IMR-90 (cell line): ENCODE measurements at regions not wholly inside any gene's neighbourhood (a gene's known extent, or its start where the extent isn't known, plus 50 kb on each side); places are given as distances from the start of the nearest gene placed in this dataset.

Experiments
- ATAC-seq: fragments of 200-7000 bp; cut with Tn5 transposase; 2 replicates; pipeline ENCODE4 v1.9.1; 2020; ENCODE audit warnings: low read depth, mild to moderate bottlenecking, moderate library complexity
- BruUV-seq: library from RNA; stranded (reverse); fragments of 400-500 nt; replicated peaks from 2 replicates; lab custom pipeline; 2021; lab: Mats Ljungman, UMichigan
- CTCF ChIA-PET: fragments of 300-600 bp; formaldehyde crosslinking; extraction: SDS; loops from one replicate; lab custom pipeline; 2021; ENCODE audit warnings: antibody characterized with exemption; lab: Yijun Ruan, JAX
- POLR2A ChIA-PET: fragments of 300-600 bp; sonication (Branson Sonifier 250); formaldehyde crosslinking; loops from one replicate; lab custom pipeline; 2022; ENCODE audit warnings: antibody characterized with exemption; ENCODE audit not compliant: unreplicated experiment; lab: Charles Lee
- DNase-seq: peaks from one replicate; pipeline ENCODE4 v3.0.0; 2013
- H2AFZ ChIP-seq: replicated peaks from 2 replicates; pipeline ENCODE3; 2013; ENCODE audit warnings: low read length, mild to moderate bottlenecking; ENCODE audit not compliant: poor library complexity
- H2AK5ac ChIP-seq: 2 replicates; pipeline ENCODE4 v1.6.1; 2013; ENCODE audit warnings: low read depth, low read length, inconsistent platforms
- H2AK9ac ChIP-seq: replicated peaks from 2 replicates; pipeline ENCODE3; 2013; ENCODE audit warnings: mild to moderate bottlenecking, low read depth, low read length, moderate library complexity; ENCODE audit not compliant: poor library complexity
- H2BK120ac ChIP-seq: 2 replicates; pipeline ENCODE4 v1.6.1; 2013; ENCODE audit warnings: low read depth, low read length, inconsistent platforms
- H2BK15ac ChIP-seq: 3 replicates; pipeline ENCODE4 v1.6.1; 2013; ENCODE audit warnings: low read depth, low read length, inconsistent platforms
- H2BK20ac ChIP-seq: 2 replicates; pipeline ENCODE4 v1.6.1; 2013; ENCODE audit warnings: low read depth, mild to moderate bottlenecking, inconsistent platforms, low read length, moderate library complexity
- H2BK5ac ChIP-seq: 2 replicates; pipeline ENCODE4 v1.6.1; 2013; ENCODE audit warnings: mild to moderate bottlenecking, low read depth, low read length, inconsistent platforms; ENCODE audit not compliant: poor library complexity, severe bottlenecking
- H3K14ac ChIP-seq: replicated peaks from 2 replicates; pipeline ENCODE4 v1.6.1; 2013; ENCODE audit warnings: low read depth, low read length, inconsistent platforms
- H3K18ac ChIP-seq: 2 replicates; pipeline ENCODE4 v1.6.1; 2013; ENCODE audit warnings: low read depth, low read length, control low read depth
- H3K23ac ChIP-seq: 2 replicates; pipeline ENCODE4 v1.6.1; 2013; ENCODE audit warnings: low read depth, low read length, inconsistent platforms
- H3K27ac ChIP-seq: 2 replicates; pipeline ENCODE4 v1.5.1; 2013; ENCODE audit warnings: mild to moderate bottlenecking, control low read depth, low read length; ENCODE audit not compliant: insufficient read depth
- H3K27me3 ChIP-seq: 2 replicates; pipeline ENCODE4 v1.6.1; 2013; ENCODE audit warnings: low read length; ENCODE audit not compliant: control insufficient read depth, insufficient read depth
- H3K36me3 ChIP-seq: 2 replicates; pipeline ENCODE4 v1.6.1; 2013; ENCODE audit warnings: low read length, mixed read lengths; ENCODE audit not compliant: control insufficient read depth, insufficient read depth
- H3K4ac ChIP-seq: 2 replicates; pipeline ENCODE4 v1.6.1; 2013; ENCODE audit warnings: low read depth, low read length, inconsistent platforms
- H3K4me1 ChIP-seq: 2 replicates; pipeline ENCODE4 v1.6.1; 2013; ENCODE audit warnings: low read length, mixed read lengths; ENCODE audit not compliant: control insufficient read depth, insufficient read depth
- H3K4me2 ChIP-seq: 2 replicates; pipeline ENCODE4 v1.6.1; 2013; ENCODE audit warnings: low read depth, mild to moderate bottlenecking, control low read depth, low read length, moderate library complexity
- H3K4me3 ChIP-seq: 2 replicates; pipeline ENCODE4 v1.5.1; 2013; ENCODE audit warnings: low read depth, mild to moderate bottlenecking, control low read depth, low read length, moderate library complexity; ENCODE audit not compliant: insufficient read depth
- H3K56ac ChIP-seq: 2 replicates; pipeline ENCODE4 v1.6.1; 2013; ENCODE audit warnings: low read length, inconsistent platforms; ENCODE audit not compliant: insufficient read depth; ENCODE audit errors: extremely low read depth
- H3K79me1 ChIP-seq, 2 experiments: 2 replicates each; pipeline ENCODE4 v1.6.1; 2013; ENCODE audit warnings: low read length in 2 of 2, inconsistent platforms in 1 of 2, low read depth in 1 of 2
- H3K9ac ChIP-seq: 2 replicates; pipeline ENCODE4 v1.6.1; 2013; ENCODE audit warnings: low read depth, low read length, control low read depth
- H3K9me1 ChIP-seq: 2 replicates; pipeline ENCODE4 v1.6.1; 2013; ENCODE audit warnings: low read length, inconsistent platforms; ENCODE audit not compliant: insufficient read depth
- H3K9me3 ChIP-seq: 2 replicates; pipeline ENCODE4 v1.6.1; 2013; ENCODE audit warnings: low read length; ENCODE audit not compliant: control insufficient read depth, insufficient read depth
- H4K20me1 ChIP-seq: 2 replicates; pipeline ENCODE4 v1.6.1; 2013; ENCODE audit warnings: low read length, inconsistent platforms; ENCODE audit not compliant: insufficient read depth
- H4K5ac ChIP-seq: 2 replicates; pipeline ENCODE4 v1.6.1; 2013; ENCODE audit warnings: mild to moderate bottlenecking, low read depth, low read length, control low read depth
- H4K8ac ChIP-seq, 2 experiments: 2 replicates each; pipeline ENCODE4 v1.6.1; 2013; ENCODE audit warnings: low read depth in 2 of 2, low read length in 2 of 2, control low read depth in 1 of 2, inconsistent platforms in 1 of 2
- H4K91ac ChIP-seq: 2 replicates; pipeline ENCODE4 v1.6.1; 2013; ENCODE audit warnings: low read depth, low read length, inconsistent platforms; ENCODE audit not compliant: insufficient read depth
- BHLHE40 ChIP-seq: fragments of 150-350 bp; IDR thresholded peaks from 2 replicates; pipeline ENCODE4 v1.6.1; 2016; ENCODE audit warnings: mild to moderate bottlenecking, low read depth, low read length
- CEBPB ChIP-seq: IDR thresholded peaks from 2 replicates; pipeline ENCODE4 v1.6.1; 2012; ENCODE audit warnings: low read depth, low read length, improper control_type of control experiment
- CHD1 ChIP-seq: IDR thresholded peaks from 2 replicates; pipeline ENCODE4 v1.6.1; 2012; ENCODE audit warnings: low read depth, low read length, improper control_type of control experiment
- FOS ChIP-seq: fragments of 150-350 bp; IDR thresholded peaks from 2 replicates; pipeline ENCODE4 v1.6.1; 2016; ENCODE audit warnings: low read depth, low read length
- MAFK ChIP-seq: IDR thresholded peaks from 2 replicates; pipeline ENCODE4 v1.6.1; 2012; ENCODE audit warnings: low read depth, low read length, improper control_type of control experiment
- MAZ ChIP-seq: IDR thresholded peaks from 2 replicates; pipeline ENCODE4 v1.6.1; 2012; ENCODE audit warnings: low read depth, mild to moderate bottlenecking, low read length, improper control_type of control experiment, moderate library complexity, borderline replicate concordance
- MXI1 ChIP-seq: IDR thresholded peaks from 2 replicates; pipeline ENCODE4 v1.6.1; 2012; ENCODE audit warnings: low read depth, mild to moderate bottlenecking, low read length, moderate library complexity, borderline replicate concordance
- NFE2L2 ChIP-seq: fragments of 150-350 bp; IDR thresholded peaks from 2 replicates; pipeline ENCODE4 v1.6.1; 2016; ENCODE audit warnings: low read depth, mild to moderate bottlenecking, low read length
- POLR2A ChIP-seq: IDR thresholded peaks from 2 replicates; pipeline ENCODE4 v1.6.1; 2012; ENCODE audit warnings: mild to moderate bottlenecking, low read depth, low read length
- RAD21 ChIP-seq: IDR thresholded peaks from 2 replicates; pipeline ENCODE4 v1.6.1; 2012; ENCODE audit warnings: low read length, improper control_type of control experiment
- RCOR1 ChIP-seq: IDR thresholded peaks from 2 replicates; pipeline ENCODE4 v1.6.1; 2012; ENCODE audit warnings: mild to moderate bottlenecking, low read length, improper control_type of control experiment; ENCODE audit not compliant: insufficient replicate concordance
- RFX5 ChIP-seq: IDR thresholded peaks from 2 replicates; pipeline ENCODE4 v1.8.0; 2012; ENCODE audit warnings: low read depth, mild to moderate bottlenecking, low read length, moderate library complexity
- SMC3 ChIP-seq: fragments of 150-350 bp; IDR thresholded peaks from 2 replicates; pipeline ENCODE4 v1.6.1; 2016; ENCODE audit warnings: low read depth, mild to moderate bottlenecking, antibody characterized with exemption, low read length, moderate library complexity
- WGBS, 2 experiments: methylation state at CpG; one replicate each; pipeline versions ENCODE4 v1.1.5 to v1.1.7; 2013; ENCODE audit warnings: missing lambda C conversion rate in 2 of 2; ENCODE audit not compliant: insufficient read length in 1 of 2; ENCODE audit errors: extremely low coverage in 2 of 2; 5-methylcytosine and 5-hydroxymethylcytosine counted together
- dilution Hi-C: fragments of 300-500 bp; cut with HindIII; formaldehyde crosslinking; loops from one replicate; pipeline ENCODE4 v1.14.3; 2018; ENCODE audit warnings: low sequenced_read_pairs; ENCODE audit not compliant: unreplicated experiment
- in situ Hi-C: fragments of 300-500 bp; cut with MboI; formaldehyde crosslinking; loops from 3 replicates; pipeline ENCODE4 v1.14.3; 2019; ENCODE audit warnings: low sequenced_read_pairs, inconsistent platforms, mixed read lengths
- intact Hi-C: fragments of 100-400 bp; cut with micrococcal nuclease; formaldehyde crosslinking; loops from 2 replicates; pipeline ENCODE4 v1.10.0; 2022
- TF ChIP-seq, protein P1 (sequence below): fragments of 150-350 bp; IDR thresholded peaks from 2 replicates; pipeline ENCODE4 v1.6.1; 2017; ENCODE audit warnings: mild to moderate bottlenecking, antibody characterized with exemption, low read length, low read depth
- TF ChIP-seq, protein P2 (sequence below): conservative IDR thresholded peaks from 2 replicates; pipeline ENCODE4 v1.5.1; 2012; ENCODE audit warnings: mild to moderate bottlenecking, low read depth, low read length, improper control_type of control experiment
- TF ChIP-seq, protein P3 (sequence below): fragments of 150-350 bp; IDR thresholded peaks from 2 replicates; pipeline ENCODE4 v1.6.1; 2016; ENCODE audit warnings: low read depth, mild to moderate bottlenecking, low read length, moderate library complexity, borderline replicate concordance

DNA sequence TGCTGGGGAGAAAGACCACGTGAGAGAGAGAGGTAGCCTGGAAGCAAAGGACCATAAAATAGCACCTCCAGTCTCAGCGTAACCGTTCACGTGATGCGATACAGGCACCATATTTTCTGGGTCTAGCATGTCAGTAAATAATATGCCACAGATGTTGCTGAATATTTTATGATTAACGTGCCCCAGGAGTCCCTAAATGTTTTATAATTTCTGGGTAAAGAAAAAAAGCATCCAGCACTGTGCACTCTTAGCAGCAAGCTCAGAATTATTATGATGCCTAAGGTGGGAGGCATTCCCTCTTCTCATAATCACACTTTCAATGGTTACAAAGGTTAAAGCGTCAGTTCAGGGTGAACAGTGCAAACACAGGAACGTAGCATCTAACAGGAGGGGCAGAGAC lies 121.8 kb downstream of the CAVIN4 start:
- Histone ChIP-seq H2BK15ac (no peak overlapping the region), H3K56ac (no peak overlapping the region), H2AFZ (no peak overlapping the region), H4K91ac (no peak overlapping the region), H3K9me1 (no peaks in the 10 kb centered on the region), H3K14ac (no peak overlapping the region), H3K18ac (no peak overlapping the region), H4K5ac (no peak overlapping the region), H3K4ac (no peak overlapping the region), H4K20me1 (no peaks in the 10 kb centered on the region), H2BK20ac (no peak overlapping the region), H3K9me3 (no peaks in the 10 kb centered on the region), H2BK120ac (no peak overlapping the region), H3K27ac (no peak overlapping the region), H3K27me3 (no peaks in the 10 kb centered on the region), H2BK5ac (no peak overlapping the region), H2AK9ac (no peak overlapping the region), H3K4me2 (no peak overlapping the region), H3K4me3 (no peak overlapping the region), H4K8ac (no peak overlapping the region), H3K79me1 (no peaks in the 10 kb centered on the region), H3K23ac (no peak overlapping the region), H3K4me1 (no peaks in the 10 kb centered on the region), H2AK5ac (no peak overlapping the region), H3K9ac (no peak overlapping the region), H3K36me3 (no peaks in the 10 kb centered on the region)
- CTCF ChIA-PET, result no interaction called here
- POLR2A ChIA-PET, result no interaction called here
- in situ Hi-C loops (no loop called here), dilution Hi-C loops (no loop called here), intact Hi-C loops (no loop called here)
- BruUV-seq, result no TSS peak
- TF ChIP-seq SMC3 (no peak), RCOR1 (no peak), MAZ (no peak), MXI1 (no peak), RAD21 (no peak), BHLHE40 (no peak), FOS (no peak), CEBPB (no peak), POLR2A (no peak), MAFK (no peak), RFX5 (no peak), NFE2L2 (no peak), CHD1 (no peak)
- TF ChIP-seq, protein P1, sequence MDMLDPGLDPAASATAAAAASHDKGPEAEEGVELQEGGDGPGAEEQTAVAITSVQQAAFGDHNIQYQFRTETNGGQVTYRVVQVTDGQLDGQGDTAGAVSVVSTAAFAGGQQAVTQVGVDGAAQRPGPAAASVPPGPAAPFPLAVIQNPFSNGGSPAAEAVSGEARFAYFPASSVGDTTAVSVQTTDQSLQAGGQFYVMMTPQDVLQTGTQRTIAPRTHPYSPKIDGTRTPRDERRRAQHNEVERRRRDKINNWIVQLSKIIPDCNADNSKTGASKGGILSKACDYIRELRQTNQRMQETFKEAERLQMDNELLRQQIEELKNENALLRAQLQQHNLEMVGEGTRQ, result no peak
- TF ChIP-seq, protein P2, sequence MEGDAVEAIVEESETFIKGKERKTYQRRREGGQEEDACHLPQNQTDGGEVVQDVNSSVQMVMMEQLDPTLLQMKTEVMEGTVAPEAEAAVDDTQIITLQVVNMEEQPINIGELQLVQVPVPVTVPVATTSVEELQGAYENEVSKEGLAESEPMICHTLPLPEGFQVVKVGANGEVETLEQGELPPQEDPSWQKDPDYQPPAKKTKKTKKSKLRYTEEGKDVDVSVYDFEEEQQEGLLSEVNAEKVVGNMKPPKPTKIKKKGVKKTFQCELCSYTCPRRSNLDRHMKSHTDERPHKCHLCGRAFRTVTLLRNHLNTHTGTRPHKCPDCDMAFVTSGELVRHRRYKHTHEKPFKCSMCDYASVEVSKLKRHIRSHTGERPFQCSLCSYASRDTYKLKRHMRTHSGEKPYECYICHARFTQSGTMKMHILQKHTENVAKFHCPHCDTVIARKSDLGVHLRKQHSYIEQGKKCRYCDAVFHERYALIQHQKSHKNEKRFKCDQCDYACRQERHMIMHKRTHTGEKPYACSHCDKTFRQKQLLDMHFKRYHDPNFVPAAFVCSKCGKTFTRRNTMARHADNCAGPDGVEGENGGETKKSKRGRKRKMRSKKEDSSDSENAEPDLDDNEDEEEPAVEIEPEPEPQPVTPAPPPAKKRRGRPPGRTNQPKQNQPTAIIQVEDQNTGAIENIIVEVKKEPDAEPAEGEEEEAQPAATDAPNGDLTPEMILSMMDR, result no peak
- TF ChIP-seq, protein P3, sequence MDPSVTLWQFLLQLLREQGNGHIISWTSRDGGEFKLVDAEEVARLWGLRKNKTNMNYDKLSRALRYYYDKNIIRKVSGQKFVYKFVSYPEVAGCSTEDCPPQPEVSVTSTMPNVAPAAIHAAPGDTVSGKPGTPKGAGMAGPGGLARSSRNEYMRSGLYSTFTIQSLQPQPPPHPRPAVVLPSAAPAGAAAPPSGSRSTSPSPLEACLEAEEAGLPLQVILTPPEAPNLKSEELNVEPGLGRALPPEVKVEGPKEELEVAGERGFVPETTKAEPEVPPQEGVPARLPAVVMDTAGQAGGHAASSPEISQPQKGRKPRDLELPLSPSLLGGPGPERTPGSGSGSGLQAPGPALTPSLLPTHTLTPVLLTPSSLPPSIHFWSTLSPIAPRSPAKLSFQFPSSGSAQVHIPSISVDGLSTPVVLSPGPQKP, result no peak
- DNase-seq (no peak), ATAC-seq (no peak)
- no CpG with 5 or more reads among the region's 8 CpGs for WGBS, 2 experiments
